ENCODE measurements at regions not wholly inside any gene's neighbourhood (a gene's known extent, or its start where the extent isn't known, plus 50 kb on each side); places are given as distances from the start of the nearest gene placed in this dataset.

DNA sequence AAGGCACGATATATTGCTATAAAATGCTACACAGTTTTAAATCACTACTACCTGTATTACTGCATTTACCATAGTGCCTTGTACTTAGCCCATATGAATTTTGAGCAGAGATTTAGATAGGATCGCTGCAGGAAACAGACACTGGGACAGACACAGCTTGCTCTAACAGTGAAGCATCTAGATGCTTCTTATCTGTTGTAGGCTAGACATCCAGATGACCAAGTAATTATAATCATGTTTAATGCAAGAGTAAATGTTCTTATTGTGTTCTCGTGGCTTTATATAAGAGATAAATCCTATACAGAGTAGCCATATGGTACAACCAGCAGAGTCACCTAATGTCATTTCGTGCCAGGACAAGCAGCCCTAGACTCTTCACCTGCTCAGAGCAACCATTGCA lies 92.8 kb downstream of the ASCL1 start:
- H3K27me3 Mint-ChIP-seq, result no peaks in the 10 kb centered on the region
- no peak overlapping the region for H3K4me3 Mint-ChIP-seq
- no peak for DNase-seq
- H3K27ac Mint-ChIP-seq, result no peak overlapping the region
- H3K4me1 Mint-ChIP-seq, result no peaks in the 10 kb centered on the region
- H3K9me3 Mint-ChIP-seq, result no peaks in the 10 kb centered on the region
- no peaks in the 10 kb centered on the region for H3K36me3 Mint-ChIP-seq (ENCODE audit: low read depth)
- CTCF ChIA-PET, result no interaction called here
- POLR2A ChIA-PET, result no interaction called here

DNA sequence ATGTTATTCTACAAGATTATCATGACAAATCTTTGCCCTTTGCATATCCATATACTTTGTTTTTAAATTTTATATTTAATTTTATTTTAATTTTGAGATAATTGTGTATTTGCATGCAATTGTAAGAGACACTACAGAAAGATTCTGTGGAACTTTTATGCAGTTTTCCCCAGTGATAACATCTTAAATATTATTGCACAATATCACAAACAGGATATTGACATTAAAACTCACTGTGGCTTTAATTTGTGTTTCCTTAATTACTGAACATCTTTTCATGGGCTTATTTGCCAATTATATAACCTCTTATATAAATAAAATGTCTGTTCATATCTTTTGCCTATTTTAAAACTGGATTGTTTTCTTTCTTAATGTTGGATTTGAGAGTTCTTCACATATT lies 95.6 kb downstream of the ASCL1 start:
- ChIA-PET CTCF (no interaction called here), POLR2A (no interaction called here)
- peaks cover 2% of the 10 kb centered on the region for H3K27me3 Mint-ChIP-seq
- no peaks in the 10 kb centered on the region for H3K36me3 Mint-ChIP-seq (ENCODE audit: low read depth)
- no peaks in the 10 kb centered on the region for H3K4me1 Mint-ChIP-seq
- no peak for DNase-seq
- H3K9me3 Mint-ChIP-seq, result no peaks in the 10 kb centered on the region
- no peak overlapping the region for H3K27ac Mint-ChIP-seq
- no peak overlapping the region for H3K4me3 Mint-ChIP-seq

DNA sequence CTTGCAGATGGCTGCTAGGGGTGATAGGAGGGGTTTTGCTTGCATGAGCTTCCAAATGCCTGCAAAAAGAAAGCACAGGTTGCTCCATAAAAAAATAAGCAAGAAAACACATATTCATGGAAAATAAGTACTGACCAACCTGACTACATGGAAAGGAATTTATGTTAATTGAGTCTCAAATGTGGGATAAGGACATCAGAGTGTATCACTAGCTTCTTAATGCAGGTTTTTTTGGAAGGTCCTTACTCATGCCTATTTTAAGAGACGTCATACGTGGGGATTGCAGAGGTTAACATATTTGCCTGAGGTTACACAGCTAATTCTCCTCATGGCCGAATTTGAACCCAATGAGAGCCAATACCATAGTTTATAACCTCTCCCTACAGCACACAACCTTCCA lies 116.2 kb downstream of the ASCL1 start:
- CTCF ChIA-PET, result no interaction called here

DNA sequence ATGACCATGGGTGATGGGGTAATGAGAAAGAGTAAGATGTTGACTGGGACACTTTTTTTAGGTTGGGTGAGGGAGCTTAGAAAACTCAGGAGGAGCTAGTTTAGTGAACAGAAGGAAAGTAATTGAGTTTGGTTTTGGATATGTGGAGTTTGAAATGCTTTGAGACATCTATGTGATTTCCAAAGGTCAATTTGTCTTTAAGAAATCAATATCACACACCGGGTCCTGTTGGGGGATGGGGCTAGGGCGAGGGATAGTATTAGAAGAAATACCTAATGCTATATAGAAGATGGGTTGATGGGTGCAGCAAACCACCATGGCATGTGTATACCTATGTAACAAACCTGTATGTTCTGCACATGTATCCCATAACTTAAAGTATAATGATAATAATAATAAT lies 118.4 kb downstream of the ASCL1 start:
- H3K4me1 Mint-ChIP-seq, result no peaks in the 10 kb centered on the region
- DNase-seq, result no peak

More for the DNA sequence above, 116.2 kb downstream of the ASCL1 start:
- no peaks in the 10 kb centered on the region for H3K27me3 Mint-ChIP-seq
- H3K27ac Mint-ChIP-seq, result no peak overlapping the region
- H3K4me1 Mint-ChIP-seq, result no peaks in the 10 kb centered on the region
- no peaks in the 10 kb centered on the region for H3K36me3 Mint-ChIP-seq (ENCODE audit: low read depth)
- no peak for DNase-seq
- POLR2A ChIA-PET, result no interaction called here
- H3K4me3 Mint-ChIP-seq, result no peak overlapping the region
- peaks cover under 1% of the 10 kb centered on the region for H3K9me3 Mint-ChIP-seq

DNA sequence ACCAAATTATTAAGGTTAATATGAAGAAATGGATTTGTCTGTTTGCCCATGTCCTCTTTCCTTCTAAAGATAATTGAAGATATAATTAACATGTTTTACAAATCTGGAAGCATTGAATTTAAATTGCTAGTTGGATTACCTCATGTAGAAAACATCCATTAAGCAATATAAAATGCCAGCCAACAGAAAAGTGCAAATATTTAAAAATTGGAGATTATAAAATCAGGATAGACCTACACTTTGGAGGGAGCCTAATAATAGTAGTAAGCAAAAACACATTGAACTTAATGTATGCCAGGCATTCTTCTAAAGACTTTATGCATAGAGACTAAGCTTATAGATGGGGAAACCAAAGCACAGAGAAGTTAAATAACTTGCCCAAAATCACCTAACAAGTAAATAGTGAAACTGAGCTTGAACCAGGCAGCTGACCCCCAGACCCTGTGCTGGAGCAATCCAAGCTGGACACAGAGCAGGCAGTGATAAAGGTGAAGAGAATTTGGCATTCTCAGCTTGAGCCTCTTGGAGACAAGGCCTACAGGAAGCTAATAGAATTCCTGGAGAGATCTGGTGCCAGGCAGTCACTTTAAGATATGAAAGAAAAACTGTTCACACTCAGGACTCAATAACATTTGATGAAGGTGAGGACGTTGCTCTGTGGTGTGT lies 119.8 kb downstream of the ASCL1 start:
- H3K27ac Mint-ChIP-seq, result no peak overlapping the region
- peaks cover 6% of the 10 kb centered on the region for H3K9me3 Mint-ChIP-seq
- H3K4me1 Mint-ChIP-seq, result no peaks in the 10 kb centered on the region
- no peaks in the 10 kb centered on the region for H3K36me3 Mint-ChIP-seq (ENCODE audit: low read depth)
- CTCF ChIA-PET, result interaction anchor here (1.1 kb wide), 1 partner anchor 14 kb away, joined by 3 read pairs; no protein-coding TSS in a partner anchor
- no peaks in the 10 kb centered on the region for H3K27me3 Mint-ChIP-seq
- no peak overlapping the region for H3K4me3 Mint-ChIP-seq
- POLR2A ChIA-PET, result no interaction called here
- DNase-seq, result no peak

More for the DNA sequence above, 118.4 kb downstream of the ASCL1 start:
- Mint-ChIP-seq H3K27me3 (no peaks in the 10 kb centered on the region), H3K27ac (no peak overlapping the region), H3K4me3 (no peak overlapping the region), H3K9me3 (peaks cover under 1% of the 10 kb centered on the region), H3K36me3 (ENCODE audit: low read depth) (no peaks in the 10 kb centered on the region)
- ChIA-PET CTCF (interaction anchor here (0.6 kb wide), 1 partner anchor 421 kb away, joined by 3 read pairs; no protein-coding TSS in a partner anchor), POLR2A (no interaction called here)

DNA sequence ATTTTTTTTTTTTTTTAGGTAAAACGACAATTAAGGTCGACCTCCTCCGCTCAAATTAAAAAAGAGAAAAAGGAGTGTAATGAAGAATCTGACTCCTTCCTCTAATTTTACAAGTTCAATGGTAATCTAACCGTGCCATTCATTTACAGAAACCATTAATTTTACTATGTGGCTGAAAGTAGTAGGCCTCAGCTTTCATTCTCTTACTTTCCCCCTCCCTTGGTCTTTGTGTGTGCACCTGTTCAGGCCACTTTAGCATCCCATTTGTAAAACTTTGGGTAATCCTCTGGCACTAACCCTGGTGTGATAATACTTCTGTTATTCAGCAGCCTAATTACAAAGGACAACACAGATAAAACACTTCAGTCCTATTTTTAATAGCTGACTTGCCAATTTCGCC lies 128.1 kb downstream of the ASCL1 start:
- POLR2A ChIA-PET, result no interaction called here
- CTCF ChIA-PET, result no interaction called here
- Mint-ChIP-seq H3K36me3 (ENCODE audit: low read depth) (no peaks in the 10 kb centered on the region), H3K27me3 (no peaks in the 10 kb centered on the region), H3K4me1 (no peaks in the 10 kb centered on the region), H3K4me3 (no peak overlapping the region), H3K27ac (no peak overlapping the region), H3K9me3 (peaks cover 6% of the 10 kb centered on the region)
- DNase-seq, result no peak

DNA sequence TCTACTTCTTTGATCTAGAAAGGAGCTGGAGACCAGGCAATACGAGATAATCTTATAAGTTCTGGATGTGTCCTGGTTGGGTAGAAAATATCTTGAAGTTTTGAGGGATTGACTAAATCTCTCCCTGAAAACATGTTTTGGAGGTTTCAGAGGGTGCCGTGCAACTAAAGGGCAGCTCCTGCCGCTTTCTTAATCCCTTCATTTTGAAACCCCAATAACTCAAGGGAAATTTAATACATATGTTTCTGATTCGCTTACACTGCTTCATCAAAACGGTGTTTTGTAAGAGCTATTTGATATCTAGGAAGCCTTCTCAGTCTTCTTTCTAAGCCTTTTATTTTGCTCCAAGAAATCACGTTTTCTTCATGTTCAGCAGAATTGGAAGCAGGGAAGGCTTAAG lies 129.0 kb downstream of the ASCL1 start:
- POLR2A ChIA-PET, result no interaction called here
- no peak overlapping the region for H3K4me3 Mint-ChIP-seq
- H3K4me1 Mint-ChIP-seq, result no peaks in the 10 kb centered on the region
- no peaks in the 10 kb centered on the region for H3K27me3 Mint-ChIP-seq
- H3K27ac Mint-ChIP-seq, result no peak overlapping the region
- H3K36me3 Mint-ChIP-seq (ENCODE audit: low read depth), result no peaks in the 10 kb centered on the region
- CTCF ChIA-PET, result interaction anchor here (0.6 kb wide), 1 partner anchor 411 kb away, joined by 3 read pairs; no protein-coding TSS in a partner anchor
- no peak for DNase-seq
- H3K9me3 Mint-ChIP-seq, result peaks cover 3% of the 10 kb centered on the region

DNA sequence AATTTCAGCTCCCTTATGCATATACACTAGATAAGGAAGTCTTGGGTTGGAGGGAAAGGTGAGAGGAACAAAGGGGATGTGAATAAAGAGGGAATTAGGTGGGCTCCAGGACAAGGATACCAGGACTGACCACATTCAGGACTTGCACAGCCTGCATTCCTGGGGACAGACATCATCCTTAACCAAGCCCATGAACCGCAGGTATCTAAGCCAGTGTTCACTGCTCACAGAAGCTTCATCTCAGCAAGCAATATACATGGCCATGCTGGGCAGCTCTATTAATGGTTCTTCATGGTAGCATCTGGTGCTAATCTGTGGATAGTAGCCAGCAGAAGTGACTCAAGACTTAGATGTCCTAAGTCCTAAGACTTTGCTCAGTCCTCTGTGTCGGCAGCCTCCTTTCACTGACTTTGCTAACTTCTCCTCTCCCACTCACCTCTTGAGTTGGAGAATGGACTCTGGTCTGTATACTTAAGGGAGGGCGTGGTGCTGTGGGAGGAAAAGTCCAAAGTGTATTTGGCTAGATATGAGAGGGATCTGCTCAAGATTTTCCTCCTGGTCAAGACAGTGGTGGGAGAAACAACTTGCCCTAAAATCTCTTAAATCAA lies 136.1 kb downstream of the ASCL1 start:
- Mint-ChIP-seq H3K4me3 (no peak overlapping the region), H3K36me3 (ENCODE audit: low read depth) (no peaks in the 10 kb centered on the region), H3K27ac (no peak overlapping the region), H3K4me1 (no peaks in the 10 kb centered on the region), H3K27me3 (peaks cover 2% of the 10 kb centered on the region), H3K9me3 (no peaks in the 10 kb centered on the region)
- CTCF ChIA-PET, result no interaction called here
- POLR2A ChIA-PET, result no interaction called here
- no peak for DNase-seq

DNA sequence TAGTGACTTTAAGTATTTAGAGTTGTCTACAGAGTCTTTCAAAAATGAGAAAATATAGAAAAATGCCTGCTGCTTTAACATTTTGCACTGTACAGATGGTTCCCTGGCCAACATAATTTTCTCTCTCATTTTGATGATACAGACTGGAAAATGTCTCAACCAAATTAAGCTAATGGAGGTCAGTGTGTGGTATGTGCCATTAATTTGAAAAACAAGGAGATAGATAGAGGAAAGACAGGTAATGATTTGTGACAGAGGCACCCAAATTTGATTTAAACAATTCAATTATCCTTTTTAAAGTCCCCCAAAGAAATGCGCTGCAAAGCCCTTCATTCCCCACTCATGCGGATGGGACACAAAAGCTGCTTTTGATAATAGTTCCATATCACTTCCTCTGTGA lies 140.0 kb downstream of the ASCL1 start:
- CTCF ChIA-PET, result no interaction called here
- no peak for DNase-seq
- no peaks in the 10 kb centered on the region for H3K9me3 Mint-ChIP-seq
- no peak overlapping the region for H3K4me3 Mint-ChIP-seq
- peaks cover 2% of the 10 kb centered on the region for H3K27me3 Mint-ChIP-seq
- H3K4me1 Mint-ChIP-seq, result no peaks in the 10 kb centered on the region
- no peaks in the 10 kb centered on the region for H3K36me3 Mint-ChIP-seq (ENCODE audit: low read depth)
- POLR2A ChIA-PET, result no interaction called here
- H3K27ac Mint-ChIP-seq, result no peak overlapping the region

DNA sequence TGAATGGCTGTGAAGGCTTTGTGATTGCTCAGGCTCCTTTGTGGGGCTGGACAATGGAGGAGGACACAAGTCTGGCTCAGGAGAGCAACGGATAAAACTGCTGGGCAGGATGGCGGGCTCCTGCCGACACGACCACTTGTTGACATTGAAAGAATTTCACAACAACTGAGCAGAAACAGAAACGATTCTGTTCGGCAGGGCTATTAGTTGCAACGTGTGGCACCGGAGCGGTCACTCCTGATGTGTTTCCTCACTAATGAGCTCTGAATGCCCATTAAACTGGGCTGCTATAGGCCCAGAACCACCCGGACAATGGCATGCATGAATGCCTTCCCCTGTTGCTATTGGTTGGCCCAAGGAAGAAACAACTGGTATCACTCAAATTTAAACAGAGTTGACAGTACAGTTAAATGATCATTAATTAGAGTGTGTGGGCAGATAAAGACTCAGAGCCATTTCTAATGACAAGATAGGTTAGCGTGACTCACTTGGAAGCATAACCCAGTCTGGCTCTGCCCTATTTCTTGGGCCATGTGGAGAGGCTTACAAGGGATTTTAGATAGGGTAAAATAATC lies 142.9 kb downstream of the ASCL1 start:
- H3K27me3 Mint-ChIP-seq, result no peaks in the 10 kb centered on the region
- no peaks in the 10 kb centered on the region for H3K4me1 Mint-ChIP-seq
- H3K4me3 Mint-ChIP-seq, result no peak overlapping the region
- ChIA-PET POLR2A (no interaction called here), CTCF (no interaction called here)
- no peak for DNase-seq
- no peaks in the 10 kb centered on the region for H3K36me3 Mint-ChIP-seq (ENCODE audit: low read depth)
- H3K9me3 Mint-ChIP-seq, result no peaks in the 10 kb centered on the region
- H3K27ac Mint-ChIP-seq, result no peak overlapping the region

DNA sequence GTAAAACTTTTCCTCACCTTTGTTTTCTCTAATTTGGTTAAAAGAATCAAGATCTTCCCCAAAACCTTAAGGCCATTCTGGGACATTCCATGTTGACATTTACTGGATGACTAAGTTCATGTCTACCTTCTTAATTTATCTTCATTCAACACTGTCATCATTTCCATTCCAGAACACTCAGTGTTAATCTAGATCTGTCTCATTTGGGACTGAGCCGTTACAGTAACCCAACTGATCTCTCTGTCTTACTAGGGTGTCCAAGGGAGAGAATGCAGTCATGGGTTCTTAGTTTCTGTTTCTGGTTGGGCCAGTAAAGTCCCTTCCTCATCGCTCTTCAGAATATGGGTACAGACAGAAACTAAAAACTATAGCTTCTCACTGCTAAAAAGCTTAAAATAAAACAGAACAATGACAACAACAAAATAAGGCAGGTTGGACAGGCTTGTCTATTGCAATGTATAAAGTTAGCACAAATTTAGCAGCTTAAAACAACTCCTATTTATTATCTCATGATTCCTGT lies 144.8 kb downstream of the ASCL1 start:
- no peak for DNase-seq
- ChIA-PET POLR2A (no interaction called here), CTCF (no interaction called here)
- no peaks in the 10 kb centered on the region for H3K36me3 Mint-ChIP-seq (ENCODE audit: low read depth)
- no peak overlapping the region for H3K4me3 Mint-ChIP-seq
- H3K27me3 Mint-ChIP-seq, result peaks cover 2% of the 10 kb centered on the region
- H3K27ac Mint-ChIP-seq, result no peak overlapping the region
- H3K9me3 Mint-ChIP-seq, result no peaks in the 10 kb centered on the region
- no peaks in the 10 kb centered on the region for H3K4me1 Mint-ChIP-seq

DNA sequence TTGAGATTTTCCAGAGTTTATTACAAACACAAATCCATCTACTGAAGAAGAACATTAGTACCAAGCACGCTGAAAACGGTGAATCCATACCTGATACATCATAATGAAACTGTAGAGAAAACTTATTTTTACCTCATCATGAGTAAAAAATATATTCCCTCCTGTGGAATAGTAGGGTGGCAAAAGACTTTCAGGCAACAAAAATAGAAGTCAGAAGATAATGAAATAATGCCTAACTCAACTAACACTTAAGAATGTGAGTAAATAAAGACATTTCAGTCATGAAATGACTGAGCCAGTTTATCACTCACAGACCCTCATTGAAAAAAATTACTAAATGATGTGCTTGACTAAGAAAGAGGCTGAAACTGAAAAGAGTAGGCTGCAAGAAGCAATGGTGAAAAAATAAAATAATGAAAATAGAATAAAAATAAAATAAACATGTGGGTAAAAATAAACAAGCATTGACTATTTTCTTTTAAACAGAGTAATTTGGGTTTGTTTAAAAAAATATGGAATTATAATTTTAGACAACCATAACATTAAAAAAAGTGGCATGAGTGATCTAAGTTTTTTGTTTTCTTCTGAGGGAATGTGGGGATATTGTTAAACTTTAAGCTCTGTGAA lies 148.6 kb downstream of the ASCL1 start:
- H3K4me3 Mint-ChIP-seq, result no peak overlapping the region
- H3K36me3 Mint-ChIP-seq (ENCODE audit: low read depth), result no peaks in the 10 kb centered on the region
- DNase-seq, result no peak
- H3K4me1 Mint-ChIP-seq, result no peaks in the 10 kb centered on the region
- POLR2A ChIA-PET, result no interaction called here
- peaks cover 3% of the 10 kb centered on the region for H3K27me3 Mint-ChIP-seq
- CTCF ChIA-PET, result no interaction called here
- no peaks in the 10 kb centered on the region for H3K9me3 Mint-ChIP-seq
- H3K27ac Mint-ChIP-seq, result no peak overlapping the region

DNA sequence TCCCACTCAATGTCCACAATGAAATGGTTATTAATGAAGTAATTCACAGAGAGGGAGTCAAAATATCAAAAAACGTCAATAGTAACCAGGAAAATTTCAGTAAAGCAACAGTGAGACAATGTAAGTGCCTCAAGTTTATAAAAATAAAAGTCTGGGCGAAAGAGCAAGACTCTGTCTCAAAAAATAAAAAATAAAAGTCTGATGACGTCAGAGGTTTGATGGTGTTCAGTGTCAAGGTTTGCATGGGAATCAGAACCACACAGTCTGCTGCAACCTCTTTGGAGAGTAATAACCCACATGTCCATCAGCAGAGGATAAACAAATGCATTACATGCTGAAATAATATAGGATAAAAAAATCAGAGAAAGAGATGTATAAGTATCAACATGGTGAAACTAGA lies 152.4 kb downstream of the ASCL1 start:
- ChIA-PET CTCF (no interaction called here), POLR2A (no interaction called here)
- no peak overlapping the region for H3K27ac Mint-ChIP-seq
- H3K9me3 Mint-ChIP-seq, result no peaks in the 10 kb centered on the region
- no peaks in the 10 kb centered on the region for H3K36me3 Mint-ChIP-seq (ENCODE audit: low read depth)
- no peaks in the 10 kb centered on the region for H3K4me1 Mint-ChIP-seq
- no peak overlapping the region for H3K4me3 Mint-ChIP-seq
- peaks cover 3% of the 10 kb centered on the region for H3K27me3 Mint-ChIP-seq
- DNase-seq, result no peak
